ENCODE measurements at regions not wholly inside any gene's neighbourhood (a gene's known extent, or its start where the extent isn't known, plus 50 kb on each side); places are given as distances from the start of the nearest gene placed in this dataset.

GRCh38 chr7:153430931-153431330 is 621.3 kb upstream of the DPP6 start:
- no peak overlapping the region for H2AK5ac ChIP-seq (ENCODE audit: low read depth, low read length)
- H3K23ac ChIP-seq (ENCODE audit: low read depth, low read length), result no peak overlapping the region
- H3K27ac ChIP-seq (ENCODE audit: insufficient read depth, low read length), result no peak overlapping the region
- no peak overlapping the region for H2BK15ac ChIP-seq (ENCODE audit: low read depth, low read length)
- no peak overlapping the region for H3K56ac ChIP-seq (ENCODE audit: extremely low read depth, insufficient read depth, low read length)
- in situ Hi-C loops (cut with MboI; ENCODE audit: low sequenced_read_pairs) (no loop called here), dilution Hi-C loops (cut with HindIII; ENCODE audit: low sequenced_read_pairs, unreplicated experiment) (no loop called here), intact Hi-C loops (cut with micrococcal nuclease) (no loop called here)
- CTCF ChIA-PET, result no interaction called here
- H3K27me3 ChIP-seq (ENCODE audit: control insufficient read depth, insufficient read depth, low read length), result no peaks in the 10 kb centered on the region
- no peaks in the 10 kb centered on the region for H3K79me1 ChIP-seq (ENCODE audit: low read depth in 1 of 2, low read length in 2 of 2)
- H3K4ac ChIP-seq (ENCODE audit: low read depth, low read length), result no peak overlapping the region
- H3K14ac ChIP-seq (replicated peaks; ENCODE audit: low read depth, low read length), result no peak overlapping the region
- H3K18ac ChIP-seq (ENCODE audit: low read depth, low read length), result no peak overlapping the region
- POLR2A ChIA-PET (ENCODE audit: unreplicated experiment), result no interaction called here
- BruUV-seq (replicated peaks), result no TSS peak
- no peak overlapping the region for H2BK120ac ChIP-seq (ENCODE audit: low read depth, low read length)
- H3K9ac ChIP-seq (ENCODE audit: low read depth, low read length), result no peak overlapping the region
- TF ChIP-seq RFX5 (IDR thresholded peaks at IDR 0.05; ENCODE audit: low read depth, low read length) (no peak), MAFK (IDR thresholded peaks at IDR 0.05; ENCODE audit: low read depth, low read length) (no peak), BHLHE40 (IDR thresholded peaks at IDR 0.05; ENCODE audit: low read depth, low read length) (no peak), FOS (IDR thresholded peaks at IDR 0.05; ENCODE audit: low read depth, low read length) (no peak), NFE2L2 (IDR thresholded peaks at IDR 0.05; ENCODE audit: low read depth, low read length) (no peak), CHD1 (IDR thresholded peaks at IDR 0.05; ENCODE audit: low read depth, low read length) (no peak), CEBPB (IDR thresholded peaks at IDR 0.05; ENCODE audit: low read depth, low read length) (no peak), CTCF (conservative IDR thresholded peaks at IDR 0.05; ENCODE audit: low read depth, low read length) (no peak), RCOR1 (IDR thresholded peaks at IDR 0.05; ENCODE audit: insufficient replicate concordance, low read length) (no peak), MXI1 (IDR thresholded peaks at IDR 0.05; ENCODE audit: borderline replicate concordance, low read depth, low read length) (no peak), POLR2A (IDR thresholded peaks at IDR 0.05; ENCODE audit: low read depth, low read length) (no peak)
- TF ChIP-seq, protein P1, sequence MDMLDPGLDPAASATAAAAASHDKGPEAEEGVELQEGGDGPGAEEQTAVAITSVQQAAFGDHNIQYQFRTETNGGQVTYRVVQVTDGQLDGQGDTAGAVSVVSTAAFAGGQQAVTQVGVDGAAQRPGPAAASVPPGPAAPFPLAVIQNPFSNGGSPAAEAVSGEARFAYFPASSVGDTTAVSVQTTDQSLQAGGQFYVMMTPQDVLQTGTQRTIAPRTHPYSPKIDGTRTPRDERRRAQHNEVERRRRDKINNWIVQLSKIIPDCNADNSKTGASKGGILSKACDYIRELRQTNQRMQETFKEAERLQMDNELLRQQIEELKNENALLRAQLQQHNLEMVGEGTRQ (IDR thresholded peaks at IDR 0.05; ENCODE audit: low read depth, low read length), result no peak
- H3K9me3 ChIP-seq (ENCODE audit: control insufficient read depth, insufficient read depth, low read length), result peaks cover 23% of the 10 kb centered on the region
- H2BK5ac ChIP-seq (ENCODE audit: low read depth, low read length, poor library complexity, severe bottlenecking), result no peak overlapping the region
- H2BK20ac ChIP-seq (ENCODE audit: low read depth, low read length), result no peak overlapping the region
- H4K8ac ChIP-seq (ENCODE audit: low read depth in 2 of 2, low read length in 2 of 2), result no peak overlapping the region
- H4K5ac ChIP-seq (ENCODE audit: low read depth, low read length), result no peak overlapping the region
- H4K20me1 ChIP-seq (ENCODE audit: insufficient read depth, low read length), result no peaks in the 10 kb centered on the region
- H2AK9ac ChIP-seq (replicated peaks; ENCODE audit: low read depth, low read length, poor library complexity), result no peak overlapping the region
- H3K4me1 ChIP-seq (ENCODE audit: control insufficient read depth, insufficient read depth, low read length), result no peaks in the 10 kb centered on the region
- H3K36me3 ChIP-seq (ENCODE audit: control insufficient read depth, insufficient read depth, low read length), result no peaks in the 10 kb centered on the region
- no peak overlapping the region for H2AFZ ChIP-seq (replicated peaks; ENCODE audit: low read length, poor library complexity)
- ATAC-seq (ENCODE audit: low read depth) (no peak), DNase-seq (no peak)
- WGBS, 2 experiments (ENCODE audit: extremely low coverage in 2 of 2, insufficient read length in 1 of 2), result no CpG with 5 or more reads among the region's 5 CpGs
- no peak overlapping the region for H4K91ac ChIP-seq (ENCODE audit: insufficient read depth, low read depth, low read length)
- H3K9me1 ChIP-seq (ENCODE audit: insufficient read depth, low read length), result no peaks in the 10 kb centered on the region
- no peak overlapping the region for H3K4me3 ChIP-seq (ENCODE audit: insufficient read depth, low read depth, low read length)
- no peak overlapping the region for H3K4me2 ChIP-seq (ENCODE audit: low read depth, low read length)
